H1 (cell line): ENCODE measurements at regions not wholly inside any gene's neighbourhood (a gene's known extent, or its start where the extent isn't known, plus 50 kb on each side); places are given as distances from the start of the nearest gene placed in this dataset.

Experiments
- CTCF ChIA-PET: fragments of 300-600 bp; sonication (Branson Sonifier 250); formaldehyde crosslinking; loops from one replicate; lab custom pipeline; 2021; ENCODE audit not compliant: partially characterized antibody; lab: Charles Lee
- POLR2A ChIA-PET: fragments of 300-600 bp; sonication (Branson Sonifier 250); formaldehyde crosslinking; loops from one replicate; lab custom pipeline; 2021; ENCODE audit warnings: inconsistent platforms; ENCODE audit not compliant: partially characterized antibody; lab: Charles Lee
- DNase-seq, 2 experiments: peaks; one replicate each; pipeline versions ENCODE4 v3.0.0 to v3.0.0-alpha.2; 2010 to 2022; ENCODE audit warnings: low spot score in 2 of 2, low read depth in 1 of 2, mixed read lengths in 1 of 2
- FAIRE-seq: peaks from 2 replicates; lab custom pipeline; 2011; peaks lifted over from hg19 to GRCh38; lab: Jason Lieb, UNC
- H2AFZ ChIP-seq: 2 replicates; pipeline ENCODE4 v1.8.1; 2012; ENCODE audit warnings: low read length, inconsistent platforms
- H2AK5ac ChIP-seq: 2 replicates; pipeline ENCODE4 v1.6.1; 2013; ENCODE audit warnings: low read depth, low read length
- H2BK120ac ChIP-seq: replicated peaks from 2 replicates; pipeline ENCODE3; 2013; ENCODE audit warnings: low read depth, low read length, inconsistent platforms
- H2BK12ac ChIP-seq: 2 replicates; pipeline ENCODE4 v1.6.1; 2013; ENCODE audit warnings: low read depth, low read length
- H2BK15ac ChIP-seq: 2 replicates; pipeline ENCODE4 v1.6.1; 2013; ENCODE audit warnings: low read length
- H2BK20ac ChIP-seq: 2 replicates; pipeline ENCODE4 v1.6.1; 2013; ENCODE audit warnings: low read length
- H2BK5ac ChIP-seq: 2 replicates; pipeline ENCODE4 v1.6.1; 2013; ENCODE audit warnings: low read depth, low read length
- H3K14ac ChIP-seq: 2 replicates; pipeline ENCODE4 v1.6.1; 2013; ENCODE audit warnings: inconsistent platforms; ENCODE audit not compliant: insufficient read length
- H3K18ac ChIP-seq: 2 replicates; pipeline ENCODE4 v1.6.1; 2013; ENCODE audit warnings: low read length; ENCODE audit errors: extremely low read depth
- H3K23ac ChIP-seq: 2 replicates; pipeline ENCODE4 v1.6.1; 2013; ENCODE audit warnings: inconsistent platforms; ENCODE audit not compliant: insufficient read length
- H3K23me2 ChIP-seq: 2 replicates; pipeline ENCODE4 v1.6.1; 2013; ENCODE audit warnings: low read depth, low read length
- H3K27ac ChIP-seq: 2 replicates; pipeline ENCODE4 v1.6.1; 2011; ENCODE audit warnings: low read depth, low read length, inconsistent platforms
- H3K27me3 ChIP-seq, 4 experiments: replicated peaks in 1 of 4; 1 replicate in 1 of 4; 2 replicates in 3 of 4; pipeline versions ENCODE4 v1.6.1 to v1.8.1; 2011 to 2013; ENCODE audit warnings: low read length in 3 of 4, mild to moderate bottlenecking in 3 of 4, inconsistent platforms in 2 of 4, mixed read lengths in 2 of 4, moderate library complexity in 1 of 4; ENCODE audit not compliant: control insufficient read depth in 3 of 4, insufficient read depth in 3 of 4; ENCODE audit errors: extremely low read depth in 1 of 4
- H3K36me3 ChIP-seq, 4 experiments: 2 replicates each; pipeline versions ENCODE4 v1.6.1 to v1.8.1; 2011 to 2013; ENCODE audit warnings: mild to moderate bottlenecking in 4 of 4, low read length in 3 of 4, moderate library complexity in 2 of 4, control low read depth in 1 of 4, inconsistent platforms in 1 of 4; ENCODE audit not compliant: insufficient read depth in 4 of 4, control insufficient read depth in 2 of 4
- H3K4ac ChIP-seq: replicated peaks from 2 replicates; pipeline ENCODE3; 2013; ENCODE audit warnings: low read length, low read depth, mixed read lengths, inconsistent platforms; ENCODE audit not compliant: insufficient read length
- H3K4me1 ChIP-seq, 4 experiments: replicated peaks in 1 of 4; 1 replicate in 1 of 4; 2 replicates in 3 of 4; pipeline versions ENCODE4 v1.6.1 to v1.8.1; 2011 to 2013; ENCODE audit warnings: low read length in 3 of 4, inconsistent platforms in 2 of 4, mixed read lengths in 1 of 4; ENCODE audit not compliant: insufficient read depth in 4 of 4, control insufficient read depth in 3 of 4
- H3K4me2 ChIP-seq, 2 experiments: 2 replicates each; pipeline versions ENCODE4 v1.6.1 to v1.8.1; 2011 to 2013; ENCODE audit warnings: low read depth in 2 of 2, low read length in 2 of 2, control low read depth in 1 of 2, inconsistent platforms in 1 of 2, mild to moderate bottlenecking in 1 of 2; ENCODE audit not compliant: insufficient read depth in 1 of 2
- H3K4me3 ChIP-seq, 4 experiments: fragments of 200-600, 300-600 bp in 1 of 4; sonication (generic), shearing (Covaris generic), sonication (Bioruptor Twin) in 1 of 4; 2 replicates each; pipeline versions ENCODE4 v1.5.1 to v1.8.1; 2011 to 2016; ENCODE audit warnings: low read length in 4 of 4, low read depth in 3 of 4, control low read depth in 2 of 4, inconsistent platforms in 2 of 4, mild to moderate bottlenecking in 2 of 4, mixed read lengths in 1 of 4, moderate library complexity in 1 of 4; ENCODE audit not compliant: insufficient read depth in 2 of 4; ENCODE audit errors: extremely low read depth in 1 of 4
- H3K56ac ChIP-seq: replicated peaks from 2 replicates; pipeline ENCODE3; 2013; ENCODE audit warnings: low read depth, mild to moderate bottlenecking, mixed read lengths, low read length, inconsistent platforms; ENCODE audit not compliant: insufficient read length
- H3K79me1 ChIP-seq: 2 replicates; pipeline ENCODE4 v1.6.1; 2013; ENCODE audit warnings: low read depth, low read length, control low read depth
- H3K79me2 ChIP-seq, 2 experiments: 2 replicates each; pipeline versions ENCODE4 v1.6.1 to v1.8.1; 2012 to 2013; ENCODE audit warnings: low read length in 2 of 2, mild to moderate bottlenecking in 2 of 2, inconsistent platforms in 1 of 2; ENCODE audit not compliant: insufficient read depth in 2 of 2, control insufficient read depth in 1 of 2
- H3K9ac ChIP-seq, 4 experiments: replicated peaks in 1 of 4; 1 replicate in 1 of 4; 2 replicates in 3 of 4; pipeline versions ENCODE4 v1.6.1 to v1.8.1; 2011 to 2013; ENCODE audit warnings: low read depth in 3 of 4, low read length in 3 of 4, control low read depth in 2 of 4, mild to moderate bottlenecking in 2 of 4, moderate library complexity in 2 of 4, inconsistent platforms in 1 of 4; ENCODE audit errors: extremely low read depth in 1 of 4
- H3K9me3 ChIP-seq, 2 experiments: 2 replicates each; pipeline versions ENCODE4 v1.6.1 to v1.8.1; 2012 to 2013; ENCODE audit warnings: mild to moderate bottlenecking in 2 of 2, moderate library complexity in 2 of 2, control low read depth in 1 of 2, inconsistent platforms in 1 of 2, low read depth in 1 of 2, low read length in 1 of 2, mixed read lengths in 1 of 2; ENCODE audit not compliant: insufficient read depth in 2 of 2
- H4K20me1 ChIP-seq, 2 experiments: replicated peaks in 1 of 2; 2 replicates each; pipeline versions ENCODE3 to v1.8.1; 2011 to 2013; ENCODE audit warnings: inconsistent platforms in 2 of 2, low read length in 2 of 2, mild to moderate bottlenecking in 1 of 2; ENCODE audit not compliant: insufficient read depth in 2 of 2, control insufficient read depth in 1 of 2
- H4K5ac ChIP-seq: 2 replicates; pipeline ENCODE4 v1.6.1; 2013; ENCODE audit warnings: low read length, low read depth, mixed read lengths, inconsistent platforms; ENCODE audit not compliant: insufficient read length
- H4K8ac ChIP-seq: 2 replicates; pipeline ENCODE4 v1.8.0; 2013; ENCODE audit warnings: mild to moderate bottlenecking, moderate library complexity, low read length, inconsistent platforms; ENCODE audit not compliant: insufficient read depth; ENCODE audit errors: extremely low read depth
- H4K91ac ChIP-seq: replicated peaks from 2 replicates; pipeline ENCODE3; 2013; ENCODE audit warnings: low read length, mixed read lengths, inconsistent platforms; ENCODE audit not compliant: insufficient read length
- CHD2 ChIP-seq: IDR thresholded peaks from 2 replicates; pipeline ENCODE4 v1.6.1; 2012; ENCODE audit warnings: low read length, improper control_type of control experiment
- EZH2 ChIP-seq: fragments of 200-600 bp; sonication (generic); IDR thresholded peaks from 2 replicates; pipeline ENCODE4 v1.7.1; 2012; ENCODE audit warnings: low read depth, mild to moderate bottlenecking, moderate library complexity, low read length, inconsistent platforms; ENCODE audit not compliant: severe bottlenecking
- FOSL1 ChIP-seq: IDR thresholded peaks from 2 replicates; pipeline ENCODE4 v1.6.1; 2011; ENCODE audit warnings: mild to moderate bottlenecking, low read depth, low read length, moderate library complexity; ENCODE audit not compliant: insufficient read depth
- GTF2F1 ChIP-seq: IDR thresholded peaks from 2 replicates; pipeline ENCODE4 v1.6.1; 2012; ENCODE audit warnings: low read depth, low read length, improper control_type of control experiment, borderline replicate concordance
- JUND ChIP-seq: IDR thresholded peaks from 2 replicates; pipeline ENCODE4 v1.6.1; 2011; ENCODE audit warnings: mild to moderate bottlenecking, improper control_type of control experiment, low read length
- KDM4A ChIP-seq: IDR thresholded peaks from one replicate; pipeline ENCODE4 v1.7.1; 2012; ENCODE audit warnings: low read depth, mild to moderate bottlenecking, moderate library complexity, low read length, inconsistent platforms; ENCODE audit not compliant: severe bottlenecking
- KDM5A ChIP-seq: fragments of 200-600 bp; IDR thresholded peaks from 2 replicates; pipeline ENCODE4 v1.7.1; 2012; ENCODE audit warnings: mild to moderate bottlenecking, low read length, inconsistent platforms, mixed read lengths
- NRF1 ChIP-seq: IDR thresholded peaks from 2 replicates; pipeline ENCODE4 v1.6.1; 2011; ENCODE audit warnings: mild to moderate bottlenecking, low read depth, low read length, improper control_type of control experiment
- PHF8 ChIP-seq: fragments of 200-600 bp; sonication (generic); conservative IDR thresholded peaks from 2 replicates; pipeline ENCODE4 v1.7.1; 2012; ENCODE audit warnings: low read depth, mild to moderate bottlenecking, inconsistent platforms, low read length, moderate library complexity
- SP1 ChIP-seq: IDR thresholded peaks from 2 replicates; pipeline ENCODE4 v1.6.1; 2011; ENCODE audit warnings: low read depth, low read length
- TAF1 ChIP-seq: IDR thresholded peaks from 2 replicates; pipeline ENCODE4 v1.6.1; 2011; ENCODE audit warnings: mild to moderate bottlenecking, low read depth, low read length
- TBP ChIP-seq: IDR thresholded peaks from 2 replicates; pipeline ENCODE4 v1.6.1; 2011; ENCODE audit warnings: low read depth, low read length, improper control_type of control experiment
- WGBS, 2 experiments: shearing (Covaris generic) in 1 of 2; methylation state at CpG; one replicate each; pipeline versions ENCODE4 v1.1.6 to v1.1.7; 2013 to 2015; ENCODE audit warnings: low lambda C conversion rate in 2 of 2, mixed read lengths in 2 of 2, inconsistent platforms in 1 of 2, low coverage in 1 of 2, missing lambda C conversion rate in 1 of 2; ENCODE audit not compliant: insufficient replicate concordance in 2 of 2, insufficient coverage in 1 of 2, insufficient read length in 1 of 2; ENCODE audit errors: extremely low coverage in 1 of 2, missing lambda C conversion rate in 1 of 2; 5-methylcytosine and 5-hydroxymethylcytosine counted together
- TF ChIP-seq, protein P1 (sequence below): IDR thresholded peaks from 2 replicates; pipeline ENCODE4 v1.6.1; 2012; ENCODE audit warnings: low read length, inconsistent platforms

DNA sequence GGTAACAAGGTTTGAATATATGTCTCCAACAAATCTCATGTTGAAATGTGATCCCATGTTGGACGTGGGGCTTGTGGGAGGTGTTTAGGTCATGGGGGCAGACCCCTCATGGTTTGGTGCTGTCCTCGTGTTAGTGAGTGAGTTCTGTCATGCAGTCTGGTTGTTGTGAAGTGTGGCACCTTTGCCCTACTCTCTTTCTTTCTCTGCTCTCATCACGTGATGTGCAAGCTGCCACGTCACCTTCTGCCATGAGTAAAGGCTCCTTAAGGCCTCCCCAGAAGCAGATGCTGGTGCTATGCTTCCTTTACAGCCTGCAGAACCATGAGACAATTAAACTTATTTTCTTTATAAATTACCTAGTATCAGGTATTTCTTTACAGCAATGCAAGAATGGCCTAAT lies 218.3 kb downstream of the NXPE2 start:
- DNase-seq, result no peak
- no peak overlapping the region for H2AFZ ChIP-seq
- no peak overlapping the region for H3K56ac ChIP-seq
- H2BK15ac ChIP-seq, result no peak overlapping the region
- no peaks in the 10 kb centered on the region for H3K27me3 ChIP-seq
- ChIA-PET CTCF (interaction anchor here (0.9 to 1.4 kb wide), 2 partner anchors 13 to 122 kb away, joined by 4 to 7 read pairs; no protein-coding TSS in a partner anchor), POLR2A (no interaction called here)
- no peak overlapping the region for H2BK20ac ChIP-seq
- no peak overlapping the region for H3K27ac ChIP-seq
- H2BK12ac ChIP-seq, result peak overlapping the region; percentile 9; the same call in 1 of the 2 replicates
- H3K4me3 ChIP-seq, result no peak overlapping the region
- no peak overlapping the region for H2BK120ac ChIP-seq
- WGBS, 2 experiments, result 90% methylated on average over 4 of the region's 4 CpGs; no CpG with 5 or more reads in 1 of the 2 experiments
- H2AK5ac ChIP-seq, result 0 out of 2 replicates have a peak overlapping the region, but pooled peaks have one; percentile 13
- H3K79me2 ChIP-seq, result no peaks in the 10 kb centered on the region
- no peaks in the 10 kb centered on the region for H3K79me1 ChIP-seq
- H3K4me1 ChIP-seq, result no peaks in the 10 kb centered on the region
- H3K4ac ChIP-seq, result no peak overlapping the region
- H3K36me3 ChIP-seq, result no peaks in the 10 kb centered on the region
- H4K91ac ChIP-seq, result no peak overlapping the region
- no peak overlapping the region for H3K18ac ChIP-seq
- H4K20me1 ChIP-seq, result peaks cover 0 to 1% of the 10 kb centered on the region in 2 experiments
- no peak overlapping the region; the same call in 1 of the 2 replicates for H4K8ac ChIP-seq
- no peak overlapping the region for H4K5ac ChIP-seq
- no peak overlapping the region for H3K4me2 ChIP-seq
- H3K9me3 ChIP-seq, result no peaks in the 10 kb centered on the region
- no peak overlapping the region for H2BK5ac ChIP-seq
- no peak for FAIRE-seq
- no peaks in the 10 kb centered on the region for H3K23me2 ChIP-seq
- no peak overlapping the region for H3K23ac ChIP-seq
- no peak overlapping the region for H3K14ac ChIP-seq
- no peak overlapping the region for H3K9ac ChIP-seq
- TF ChIP-seq PHF8 (no peak), SP1 (no peak), FOSL1 (no peak), TBP (no peak), GTF2F1 (no peak), KDM5A (no peak), EZH2 (no peak), TAF1 (no peak), JUND (no peak), KDM4A (no peak), NRF1 (no peak), CHD2 (no peak)
- TF ChIP-seq, protein P1, sequence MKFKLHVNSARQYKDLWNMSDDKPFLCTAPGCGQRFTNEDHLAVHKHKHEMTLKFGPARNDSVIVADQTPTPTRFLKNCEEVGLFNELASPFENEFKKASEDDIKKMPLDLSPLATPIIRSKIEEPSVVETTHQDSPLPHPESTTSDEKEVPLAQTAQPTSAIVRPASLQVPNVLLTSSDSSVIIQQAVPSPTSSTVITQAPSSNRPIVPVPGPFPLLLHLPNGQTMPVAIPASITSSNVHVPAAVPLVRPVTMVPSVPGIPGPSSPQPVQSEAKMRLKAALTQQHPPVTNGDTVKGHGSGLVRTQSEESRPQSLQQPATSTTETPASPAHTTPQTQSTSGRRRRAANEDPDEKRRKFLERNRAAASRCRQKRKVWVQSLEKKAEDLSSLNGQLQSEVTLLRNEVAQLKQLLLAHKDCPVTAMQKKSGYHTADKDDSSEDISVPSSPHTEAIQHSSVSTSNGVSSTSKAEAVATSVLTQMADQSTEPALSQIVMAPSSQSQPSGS, result no peak
